ENCODE measurements at regions not wholly inside any gene's neighbourhood (a gene's known extent, or its start where the extent isn't known, plus 50 kb on each side); places are given as distances from the start of the nearest gene placed in this dataset.

DNA sequence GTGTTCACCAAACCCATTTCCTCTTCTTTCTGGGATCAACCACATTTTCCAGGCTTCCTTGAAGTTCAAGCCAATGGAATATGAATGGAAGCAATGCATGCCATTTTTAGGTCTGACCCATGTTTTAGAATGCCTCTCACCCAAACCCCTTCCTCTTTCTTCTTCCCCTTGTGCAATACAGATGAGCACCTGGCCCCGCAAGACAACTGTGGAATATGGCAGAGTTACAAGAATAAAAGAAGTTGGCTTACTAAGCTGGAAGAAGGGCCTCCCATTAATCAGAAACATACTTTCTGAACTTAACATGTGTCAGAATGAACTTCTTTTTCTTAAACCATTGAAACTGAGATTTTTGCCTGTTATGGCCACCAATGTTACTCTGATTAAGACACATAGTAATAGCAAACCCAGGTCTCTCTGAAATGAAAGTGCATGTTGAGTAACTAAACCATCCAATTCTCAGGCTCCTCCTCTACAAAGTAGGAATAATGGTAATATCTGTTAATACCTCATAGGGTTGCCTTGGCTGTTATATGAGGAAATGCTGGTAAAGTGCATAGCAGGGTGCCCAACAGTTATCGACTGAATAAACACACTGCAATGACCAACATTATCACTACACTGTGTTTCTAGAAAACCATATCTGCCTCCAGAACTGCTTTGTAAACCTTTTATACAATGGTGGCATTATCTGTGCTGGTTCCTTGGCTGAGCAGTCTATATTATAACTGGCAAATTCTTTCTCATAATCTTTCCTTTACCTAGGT is 382.2 kb upstream of the NRP1 start:
- TF ChIP-seq, protein P1, sequence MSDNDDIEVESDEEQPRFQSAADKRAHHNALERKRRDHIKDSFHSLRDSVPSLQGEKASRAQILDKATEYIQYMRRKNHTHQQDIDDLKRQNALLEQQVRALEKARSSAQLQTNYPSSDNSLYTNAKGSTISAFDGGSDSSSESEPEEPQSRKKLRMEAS (IDR thresholded peaks at IDR 0.05): no peak
- TF ChIP-seq RAD21 (IDR thresholded peaks at IDR 0.05; ENCODE audit: low read depth) (no peak), TCF12 (IDR thresholded peaks at IDR 0.05; ENCODE audit: low read depth) (no peak), YY1 (IDR thresholded peaks at IDR 0.05; ENCODE audit: low read depth) (no peak), EGR1 (IDR thresholded peaks at IDR 0.05) (no peak), EP300 (IDR thresholded peaks at IDR 0.05; ENCODE audit: borderline replicate concordance) (no peak), ZBTB7A (IDR thresholded peaks at IDR 0.05; ENCODE audit: low read depth) (no peak), TEAD4 (IDR thresholded peaks at IDR 0.05) (no peak), CREB1 (IDR thresholded peaks at IDR 0.05; ENCODE audit: low read depth) (no peak), FOXM1 (IDR thresholded peaks at IDR 0.05; ENCODE audit: borderline replicate concordance, low read depth) (no peak), TAF1 (IDR thresholded peaks at IDR 0.05; ENCODE audit: low read depth) (no peak), CEBPB (IDR thresholded peaks at IDR 0.05) (no peak), NFIC (IDR thresholded peaks at IDR 0.05) (no peak)
- TF ChIP-seq, protein P2, sequence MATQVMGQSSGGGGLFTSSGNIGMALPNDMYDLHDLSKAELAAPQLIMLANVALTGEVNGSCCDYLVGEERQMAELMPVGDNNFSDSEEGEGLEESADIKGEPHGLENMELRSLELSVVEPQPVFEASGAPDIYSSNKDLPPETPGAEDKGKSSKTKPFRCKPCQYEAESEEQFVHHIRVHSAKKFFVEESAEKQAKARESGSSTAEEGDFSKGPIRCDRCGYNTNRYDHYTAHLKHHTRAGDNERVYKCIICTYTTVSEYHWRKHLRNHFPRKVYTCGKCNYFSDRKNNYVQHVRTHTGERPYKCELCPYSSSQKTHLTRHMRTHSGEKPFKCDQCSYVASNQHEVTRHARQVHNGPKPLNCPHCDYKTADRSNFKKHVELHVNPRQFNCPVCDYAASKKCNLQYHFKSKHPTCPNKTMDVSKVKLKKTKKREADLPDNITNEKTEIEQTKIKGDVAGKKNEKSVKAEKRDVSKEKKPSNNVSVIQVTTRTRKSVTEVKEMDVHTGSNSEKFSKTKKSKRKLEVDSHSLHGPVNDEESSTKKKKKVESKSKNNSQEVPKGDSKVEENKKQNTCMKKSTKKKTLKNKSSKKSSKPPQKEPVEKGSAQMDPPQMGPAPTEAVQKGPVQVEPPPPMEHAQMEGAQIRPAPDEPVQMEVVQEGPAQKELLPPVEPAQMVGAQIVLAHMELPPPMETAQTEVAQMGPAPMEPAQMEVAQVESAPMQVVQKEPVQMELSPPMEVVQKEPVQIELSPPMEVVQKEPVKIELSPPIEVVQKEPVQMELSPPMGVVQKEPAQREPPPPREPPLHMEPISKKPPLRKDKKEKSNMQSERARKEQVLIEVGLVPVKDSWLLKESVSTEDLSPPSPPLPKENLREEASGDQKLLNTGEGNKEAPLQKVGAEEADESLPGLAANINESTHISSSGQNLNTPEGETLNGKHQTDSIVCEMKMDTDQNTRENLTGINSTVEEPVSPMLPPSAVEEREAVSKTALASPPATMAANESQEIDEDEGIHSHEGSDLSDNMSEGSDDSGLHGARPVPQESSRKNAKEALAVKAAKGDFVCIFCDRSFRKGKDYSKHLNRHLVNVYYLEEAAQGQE (IDR thresholded peaks at IDR 0.05; ENCODE audit: low read depth): no peak
- TF ChIP-seq, protein P3, sequence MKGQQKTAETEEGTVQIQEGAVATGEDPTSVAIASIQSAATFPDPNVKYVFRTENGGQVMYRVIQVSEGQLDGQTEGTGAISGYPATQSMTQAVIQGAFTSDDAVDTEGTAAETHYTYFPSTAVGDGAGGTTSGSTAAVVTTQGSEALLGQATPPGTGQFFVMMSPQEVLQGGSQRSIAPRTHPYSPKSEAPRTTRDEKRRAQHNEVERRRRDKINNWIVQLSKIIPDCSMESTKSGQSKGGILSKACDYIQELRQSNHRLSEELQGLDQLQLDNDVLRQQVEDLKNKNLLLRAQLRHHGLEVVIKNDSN (IDR thresholded peaks at IDR 0.05): no peak

DNA sequence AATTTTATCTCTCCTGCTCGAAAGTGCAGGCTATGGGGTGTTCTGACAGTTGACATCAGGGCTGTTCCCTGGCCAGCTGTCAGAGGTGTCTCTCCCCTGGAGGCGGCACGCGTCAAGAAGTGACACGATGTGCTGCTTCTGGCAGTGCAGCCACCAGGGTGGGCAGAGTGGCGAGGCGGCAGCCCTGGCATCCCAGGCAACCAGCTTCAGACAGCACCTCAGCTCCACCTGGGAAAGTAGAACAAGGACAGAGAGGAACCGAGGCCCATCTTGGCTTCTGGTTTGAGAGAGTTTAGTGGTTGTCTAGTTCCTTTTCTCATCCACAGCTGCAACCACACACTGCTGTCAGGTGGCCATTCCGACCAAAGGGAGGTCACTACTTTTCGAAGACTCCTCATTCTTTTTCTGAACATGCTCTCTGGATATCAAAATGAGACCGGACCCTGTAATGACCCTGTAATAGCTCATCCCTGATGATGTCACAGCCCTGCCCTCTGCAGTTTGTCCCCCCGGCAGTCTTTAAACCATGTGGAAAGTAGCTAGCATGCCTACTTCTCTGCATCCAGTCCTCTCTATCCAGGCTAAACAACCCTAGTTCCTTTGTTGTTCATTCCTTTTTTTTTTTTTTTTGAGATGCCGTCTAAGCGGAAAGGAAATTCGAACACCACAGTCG is 381.0 kb upstream of the NRP1 start:
- TF ChIP-seq FOXM1 (IDR thresholded peaks at IDR 0.05; ENCODE audit: borderline replicate concordance, low read depth) (no peak), CREB1 (IDR thresholded peaks at IDR 0.05; ENCODE audit: low read depth) (no peak), ZBTB7A (IDR thresholded peaks at IDR 0.05; ENCODE audit: low read depth) (no peak), YY1 (IDR thresholded peaks at IDR 0.05; ENCODE audit: low read depth) (no peak), TEAD4 (IDR thresholded peaks at IDR 0.05) (no peak), CEBPB (IDR thresholded peaks at IDR 0.05) (no peak), NFIC (IDR thresholded peaks at IDR 0.05) (no peak), TAF1 (IDR thresholded peaks at IDR 0.05; ENCODE audit: low read depth) (no peak), EP300 (IDR thresholded peaks at IDR 0.05; ENCODE audit: borderline replicate concordance) (no peak), TCF12 (IDR thresholded peaks at IDR 0.05; ENCODE audit: low read depth) (no peak)
- TF ChIP-seq, protein P2 (IDR thresholded peaks at IDR 0.05; ENCODE audit: low read depth): no peak
- TF ChIP-seq, protein P3 (IDR thresholded peaks at IDR 0.05): no peak
- TF ChIP-seq, protein P1 (IDR thresholded peaks at IDR 0.05): no peak

DNA sequence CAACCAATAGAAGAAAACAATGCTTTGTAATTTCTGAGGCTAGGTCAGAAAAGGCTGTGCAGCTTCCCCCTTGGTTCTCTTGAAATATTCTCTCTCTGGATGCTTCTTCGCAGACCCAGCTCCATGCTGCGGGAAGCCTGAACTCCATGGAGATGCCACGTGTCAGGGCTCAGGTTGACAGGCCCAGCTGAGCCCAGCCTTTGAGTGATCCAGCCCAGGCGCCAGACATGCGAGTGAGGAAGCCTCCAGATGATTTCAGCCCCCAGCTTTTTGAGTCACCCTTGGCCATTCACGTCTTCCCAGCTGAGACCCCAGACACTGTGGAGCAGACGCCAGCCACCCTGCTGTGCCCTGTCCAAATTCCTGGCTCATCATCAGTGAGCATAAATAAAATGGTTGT is 378.4 kb upstream of the NRP1 start:
- no peak for TF ChIP-seq RAD21 (IDR thresholded peaks at IDR 0.05; ENCODE audit: low read depth)
- no peak for TF ChIP-seq EP300 (IDR thresholded peaks at IDR 0.05; ENCODE audit: borderline replicate concordance)
- TF ChIP-seq CREB1 (IDR thresholded peaks at IDR 0.05; ENCODE audit: low read depth): no peak

DNA sequence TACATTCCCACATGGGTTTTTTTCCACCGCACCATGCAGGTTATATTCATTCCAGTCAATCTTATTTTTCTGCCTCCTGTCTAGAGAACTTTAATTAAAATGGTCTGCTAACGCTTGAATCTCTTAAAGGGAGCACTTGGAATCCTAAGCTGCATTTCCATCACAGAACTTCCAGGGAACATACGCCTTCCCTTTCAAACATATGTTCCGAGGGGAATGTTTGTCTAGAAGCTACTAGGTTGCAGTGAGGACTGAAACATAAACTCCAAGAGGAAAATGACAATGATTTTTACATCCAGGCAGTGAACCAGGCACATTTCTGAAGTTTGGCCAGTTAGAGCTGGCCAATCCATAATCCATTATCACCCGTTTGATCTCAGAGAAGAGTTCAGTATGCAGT is 375.5 kb upstream of the NRP1 start:
- TF ChIP-seq CREB1 (IDR thresholded peaks at IDR 0.05; ENCODE audit: low read depth): no peak

DNA sequence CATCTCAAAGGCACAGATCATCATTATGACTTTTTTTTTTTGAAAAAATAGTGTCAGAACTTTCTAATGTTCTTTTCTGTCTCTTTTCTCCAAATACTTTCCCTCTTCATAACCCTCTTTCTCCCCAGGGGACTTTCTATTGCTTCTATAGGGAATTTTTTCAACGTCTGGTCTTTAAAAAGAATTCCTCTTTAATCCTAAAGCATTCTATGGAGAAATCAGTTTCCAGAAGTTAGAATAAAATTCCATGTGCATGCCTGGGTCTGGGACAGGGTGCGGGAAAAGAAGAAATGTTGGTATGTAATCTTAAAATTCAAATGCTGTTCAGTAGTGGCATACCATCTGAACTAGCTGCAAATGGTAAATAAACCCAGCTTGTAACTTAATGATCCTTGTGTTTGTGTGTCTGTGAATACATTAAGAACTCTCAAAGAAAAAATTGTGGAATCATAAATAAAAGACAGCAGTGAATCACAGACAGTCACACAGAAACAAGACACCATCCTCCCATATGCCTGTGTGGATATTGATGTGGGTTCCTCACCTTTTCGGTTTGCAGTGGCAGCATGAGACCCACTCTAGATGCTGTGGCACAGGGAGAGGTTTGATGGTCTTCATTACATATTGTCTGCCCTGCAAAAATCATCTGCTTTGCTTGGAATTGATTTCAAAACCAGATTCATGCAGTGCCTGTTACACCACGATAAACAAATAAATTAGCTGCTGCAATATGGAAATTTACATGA is 374.7 kb upstream of the NRP1 start:
- TF ChIP-seq, protein P2 (IDR thresholded peaks at IDR 0.05; ENCODE audit: low read depth): no peak
- TF ChIP-seq CEBPB (IDR thresholded peaks at IDR 0.05): no peak
- no peak for TF ChIP-seq NFIC (IDR thresholded peaks at IDR 0.05)
- TF ChIP-seq, protein P1 (IDR thresholded peaks at IDR 0.05): no peak
- TF ChIP-seq EP300 (IDR thresholded peaks at IDR 0.05; ENCODE audit: borderline replicate concordance): no peak
- TF ChIP-seq CREB1 (IDR thresholded peaks at IDR 0.05; ENCODE audit: low read depth): no peak
- TF ChIP-seq FOXM1 (IDR thresholded peaks at IDR 0.05; ENCODE audit: borderline replicate concordance, low read depth): no peak
- no peak for TF ChIP-seq TEAD4 (IDR thresholded peaks at IDR 0.05)
- TF ChIP-seq, protein P3 (IDR thresholded peaks at IDR 0.05): no peak
- no peak for TF ChIP-seq YY1 (IDR thresholded peaks at IDR 0.05; ENCODE audit: low read depth)
- no peak for TF ChIP-seq RAD21 (IDR thresholded peaks at IDR 0.05; ENCODE audit: low read depth)
- TF ChIP-seq TCF12 (IDR thresholded peaks at IDR 0.05; ENCODE audit: low read depth): no peak
- no peak for TF ChIP-seq ZBTB7A (IDR thresholded peaks at IDR 0.05; ENCODE audit: low read depth)
